SK-N-SH (cell line): ENCODE measurements at regions not wholly inside any gene's neighbourhood (a gene's known extent, or its start where the extent isn't known, plus 50 kb on each side); places are given as distances from the start of the nearest gene placed in this dataset.

ENCODE experiments used
- CTCF ChIA-PET: fragments of 300-600, 350-600 bp; formaldehyde crosslinking; extraction: SDS; loops from one replicate; lab custom pipeline; 2021; lab: Yijun Ruan, JAX
- POLR2A ChIA-PET: fragments of 350-600 bp; sonication (Branson Sonifier 250); formaldehyde crosslinking; extraction: SDS; loops from one replicate; lab custom pipeline; 2020; ENCODE audit warnings: antibody characterized with exemption, inconsistent platforms; lab: Yijun Ruan, JAX
- DNase-seq: peaks from one replicate; pipeline ENCODE4 v3.0.0; 2012
- H2AFZ ChIP-seq: fragments of 200-600 bp; sonication (generic); 2 replicates; pipeline ENCODE4 v1.8.1; 2016; ENCODE audit warnings: antibody characterized with exemption, mild to moderate bottlenecking, low read depth
- H3F3A ChIP-seq: fragments of 200-600 bp; sonication (generic); replicated peaks from 2 replicates; pipeline ENCODE3; 2016; ENCODE audit warnings: antibody characterized with exemption, mild to moderate bottlenecking; ENCODE audit not compliant: insufficient read depth
- H3K27ac ChIP-seq, 2 experiments: fragments of 200-500 bp in 1 of 2; fragments of 200-600 bp in 1 of 2; sonication (Bioruptor generic) in 1 of 2; sonication (generic), shearing (Covaris generic) in 1 of 2; 2 replicates each; pipeline versions ENCODE4 v1.5.1 to v1.6.1; 2014 to 2016; ENCODE audit warnings: low read depth in 2 of 2, inconsistent platforms in 1 of 2, low read length in 1 of 2, mild to moderate bottlenecking in 1 of 2, mixed read lengths in 1 of 2
- H3K27me3 ChIP-seq: fragments of 200-600 bp; sonication (generic), shearing (Covaris generic); 2 replicates; pipeline ENCODE4 v1.6.1; 2016; ENCODE audit warnings: mixed run types; ENCODE audit not compliant: insufficient read depth
- H3K36me3 ChIP-seq, 2 experiments: fragments of 200-500 bp in 1 of 2; fragments of 200-600 bp in 1 of 2; sonication (Bioruptor generic) in 1 of 2; sonication (generic) in 1 of 2; replicated peaks in 1 of 2; 2 replicates each; pipeline versions ENCODE3 to v1.5.1; 2014 to 2016; ENCODE audit warnings: low read length in 1 of 2, mild to moderate bottlenecking in 1 of 2; ENCODE audit not compliant: insufficient read depth in 2 of 2, control insufficient read depth in 1 of 2
- H3K4me1 ChIP-seq, 2 experiments: fragments of 200-500 bp in 1 of 2; fragments of 200-600 bp in 1 of 2; sonication (Bioruptor generic) in 1 of 2; sonication (generic), shearing (Covaris generic) in 1 of 2; 2 replicates each; pipeline versions ENCODE4 v1.5.1 to v1.6.1; 2014 to 2016; ENCODE audit warnings: low read depth in 1 of 2, low read length in 1 of 2, mixed run types in 1 of 2; ENCODE audit not compliant: insufficient read depth in 2 of 2, control insufficient read depth in 1 of 2
- H3K4me2 ChIP-seq: fragments of 200-600 bp; sonication (generic), shearing (Covaris generic); 2 replicates; pipeline ENCODE4 v1.6.1; 2017; ENCODE audit warnings: mixed run types
- H3K4me3 ChIP-seq, 2 experiments: fragments of 200-500 bp in 1 of 2; fragments of 200-600 bp in 1 of 2; sonication (Bioruptor generic) in 1 of 2; sonication (generic), shearing (Covaris generic) in 1 of 2; 2 replicates each; pipeline versions ENCODE4 v1.5.1 to v1.8.1; 2014 to 2016; ENCODE audit warnings: low read depth in 2 of 2, inconsistent platforms in 1 of 2, low read length in 1 of 2, mild to moderate bottlenecking in 1 of 2, mixed read lengths in 1 of 2, moderate library complexity in 1 of 2
- H3K79me2 ChIP-seq: fragments of 200-600 bp; sonication (generic); 2 replicates; pipeline ENCODE4 v1.8.1; 2017; ENCODE audit warnings: mild to moderate bottlenecking; ENCODE audit not compliant: insufficient read depth
- H3K9ac ChIP-seq: fragments of 200-600 bp; sonication (generic); 2 replicates; pipeline ENCODE4 v1.6.1; 2017; ENCODE audit warnings: mixed run types
- H3K9me2 ChIP-seq: fragments of 200-600 bp; sonication (generic); 2 replicates; pipeline ENCODE4 v1.6.1; 2017; ENCODE audit warnings: mixed run types
- H3K9me3 ChIP-seq: fragments of 200-600 bp; sonication (generic); 2 replicates; pipeline ENCODE4 v1.6.1; 2017; ENCODE audit warnings: mixed run types, mild to moderate bottlenecking, moderate library complexity
- H4K20me1 ChIP-seq: fragments of 200-600 bp; sonication (generic); 2 replicates; pipeline ENCODE4 v1.6.1; 2017; ENCODE audit warnings: mild to moderate bottlenecking, mixed run types; ENCODE audit not compliant: insufficient read depth
- CHD2 ChIP-seq: fragments of 150-350 bp; IDR thresholded peaks from 2 replicates; pipeline ENCODE4 v1.6.1; 2018; ENCODE audit warnings: low read length; ENCODE audit not compliant: partially characterized antibody
- EP300 ChIP-seq, 2 experiments: IDR thresholded peaks; 2 replicates each; pipeline versions ENCODE4 v1.4.0 to v1.6.1; 2012; ENCODE audit warnings: borderline replicate concordance in 1 of 2, low read depth in 1 of 2, low read length in 1 of 2
- FOSL2 ChIP-seq: IDR thresholded peaks from 2 replicates; pipeline ENCODE4 v1.4.0; 2012; ENCODE audit warnings: low read depth, mild to moderate bottlenecking, moderate library complexity, borderline replicate concordance
- FOXJ3 ChIP-seq: sonication (generic); formaldehyde crosslinking; IDR thresholded peaks from 2 replicates; pipeline ENCODE4 v1.5.1; 2020; ENCODE audit warnings: mild to moderate bottlenecking, missing genetic modification reagents
- FOXM1 ChIP-seq: IDR thresholded peaks from 2 replicates; pipeline ENCODE4 v1.4.0; 2012; ENCODE audit warnings: low read depth, mild to moderate bottlenecking
- GABPA ChIP-seq: IDR thresholded peaks from 2 replicates; pipeline ENCODE4 v1.4.0; 2012; ENCODE audit warnings: low read depth, mild to moderate bottlenecking
- JUND ChIP-seq: IDR thresholded peaks from 2 replicates; pipeline ENCODE4 v1.4.0; 2012
- MEF2A ChIP-seq: IDR thresholded peaks from 2 replicates; pipeline ENCODE4 v1.4.0; 2012; ENCODE audit warnings: low read depth, borderline replicate concordance
- MXI1 ChIP-seq: IDR thresholded peaks from 2 replicates; pipeline ENCODE4 v1.6.1; 2012; ENCODE audit warnings: mild to moderate bottlenecking, low read depth, low read length, improper control_type of control experiment
- RAD21 ChIP-seq: IDR thresholded peaks from 2 replicates; pipeline ENCODE4 v1.6.1; 2012; ENCODE audit warnings: mild to moderate bottlenecking, low read length
- RCOR1 ChIP-seq: fragments of 150-350 bp; IDR thresholded peaks from 2 replicates; pipeline ENCODE4 v1.6.1; 2017; ENCODE audit warnings: antibody characterized with exemption, low read length
- RXRA ChIP-seq: IDR thresholded peaks from 2 replicates; pipeline ENCODE4 v1.4.0; 2012; ENCODE audit warnings: low read depth, mild to moderate bottlenecking, borderline replicate concordance
- SIN3A ChIP-seq: IDR thresholded peaks from 2 replicates; pipeline ENCODE4 v1.6.1; 2012; ENCODE audit warnings: low read depth, mild to moderate bottlenecking, low read length, moderate library complexity, borderline replicate concordance
- TCF12 ChIP-seq: IDR thresholded peaks from 2 replicates; pipeline ENCODE4 v1.4.0; 2012
- WGBS: methylation state at CpG from one replicate; pipeline ENCODE4 v1.1.6; 2017; ENCODE audit warnings: low lambda C conversion rate; 5-methylcytosine and 5-hydroxymethylcytosine counted together
- TF ChIP-seq, protein P1 (sequence below): IDR thresholded peaks from 2 replicates; pipeline ENCODE4; 2012
- TF ChIP-seq, protein P2 (sequence below): fragments of 150-350 bp; IDR thresholded peaks from 2 replicates; pipeline ENCODE4 v1.6.1; 2017; ENCODE audit warnings: antibody characterized with exemption, low read length, low read depth, borderline replicate concordance
- TF ChIP-seq, protein P3 (sequence below): IDR thresholded peaks from 2 replicates; pipeline ENCODE4 v1.6.1; 2012; ENCODE audit warnings: mild to moderate bottlenecking, low read depth, low read length, moderate library complexity
- TF ChIP-seq, protein P4 (sequence below): fragments of 200-600 bp; sonication (generic); IDR thresholded peaks from 2 replicates; pipeline ENCODE4 v1.6.1; 2017; ENCODE audit warnings: antibody characterized with exemption, mild to moderate bottlenecking, moderate library complexity

DNA sequence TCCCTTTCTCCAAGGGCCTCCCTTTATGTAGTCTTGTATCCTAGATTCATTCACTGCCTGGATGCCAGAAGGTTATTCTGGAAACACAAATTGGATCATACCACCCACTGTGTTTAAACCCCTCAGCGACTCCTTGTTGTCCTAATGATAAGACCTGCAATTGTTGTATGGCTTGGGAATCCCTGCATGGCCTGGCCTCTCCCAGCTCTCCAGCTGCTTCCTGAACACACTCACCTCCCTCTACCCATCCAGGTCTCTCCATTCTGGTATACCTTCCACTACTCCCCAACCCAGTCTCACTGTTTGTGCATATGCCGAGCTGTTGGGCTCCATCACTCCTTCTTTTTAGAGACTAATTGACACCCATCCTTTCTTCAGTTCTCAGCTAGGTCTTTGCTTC lies 124.3 kb upstream of the ALX4 start:
- H3F3A ChIP-seq = no peaks in the 10 kb centered on the region
- no peaks in the 10 kb centered on the region for H3K79me2 ChIP-seq
- H3K4me1 ChIP-seq = no peaks in the 10 kb centered on the region
- H3K9me3 ChIP-seq = no peaks in the 10 kb centered on the region
- no peak overlapping the region for H3K9ac ChIP-seq
- no peak overlapping the region for H3K4me2 ChIP-seq
- H3K36me3 ChIP-seq = no peaks in the 10 kb centered on the region
- H3K4me3 ChIP-seq = no peak overlapping the region
- H3K27me3 ChIP-seq = peaks cover 12% of the 10 kb centered on the region
- CTCF ChIA-PET = no interaction called here
- POLR2A ChIA-PET = no interaction called here
- H4K20me1 ChIP-seq = no peaks in the 10 kb centered on the region
- TF ChIP-seq, protein P1, sequence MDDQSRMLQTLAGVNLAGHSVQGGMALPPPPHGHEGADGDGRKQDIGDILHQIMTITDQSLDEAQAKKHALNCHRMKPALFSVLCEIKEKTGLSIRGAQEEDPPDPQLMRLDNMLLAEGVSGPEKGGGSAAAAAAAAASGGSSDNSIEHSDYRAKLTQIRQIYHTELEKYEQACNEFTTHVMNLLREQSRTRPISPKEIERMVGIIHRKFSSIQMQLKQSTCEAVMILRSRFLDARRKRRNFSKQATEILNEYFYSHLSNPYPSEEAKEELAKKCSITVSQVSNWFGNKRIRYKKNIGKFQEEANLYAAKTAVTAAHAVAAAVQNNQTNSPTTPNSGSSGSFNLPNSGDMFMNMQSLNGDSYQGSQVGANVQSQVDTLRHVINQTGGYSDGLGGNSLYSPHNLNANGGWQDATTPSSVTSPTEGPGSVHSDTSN = no peak
- H3K9me2 ChIP-seq = no peaks in the 10 kb centered on the region
- no peak overlapping the region for H3K27ac ChIP-seq
- WGBS = 11% methylated on average over 2 of the region's 2 CpGs
- no peak overlapping the region for H2AFZ ChIP-seq
- no peak for DNase-seq

DNA sequence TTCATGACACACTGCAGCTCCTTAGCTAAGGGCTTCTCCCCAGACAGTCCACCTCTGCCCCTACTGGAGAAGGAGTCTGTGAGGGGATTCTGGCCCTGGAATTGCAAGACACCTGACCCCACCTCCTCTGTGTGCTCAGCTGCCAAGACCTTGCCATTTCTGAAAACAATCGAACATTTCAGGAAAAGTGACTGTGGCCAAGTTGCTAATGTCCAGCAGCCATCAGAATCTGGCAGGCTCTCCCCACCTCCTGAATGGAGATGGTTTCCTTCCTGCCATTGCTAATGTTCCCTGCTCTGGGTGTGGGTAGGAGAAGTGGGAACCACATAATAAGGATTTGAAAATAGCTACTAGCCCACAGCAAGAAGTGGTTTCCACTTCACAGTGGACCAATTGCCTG lies 127.2 kb upstream of the ALX4 start:
- no peaks in the 10 kb centered on the region for H3K79me2 ChIP-seq
- DNase-seq = no peak
- no peak overlapping the region for H3K9ac ChIP-seq
- H3K27ac ChIP-seq = no peak overlapping the region
- ChIA-PET CTCF (interaction anchor here (0.7 kb wide), 1 partner anchor 11 kb away, joined by 3 read pairs; no protein-coding TSS in a partner anchor), POLR2A (no interaction called here)
- H3K4me2 ChIP-seq = no peak overlapping the region
- peaks cover 12% of the 10 kb centered on the region; the same call in 1 of the 2 replicates for H3K27me3 ChIP-seq
- no peaks in the 10 kb centered on the region for H4K20me1 ChIP-seq
- H2AFZ ChIP-seq = no peak overlapping the region
- H3F3A ChIP-seq = no peaks in the 10 kb centered on the region
- H3K9me2 ChIP-seq = no peaks in the 10 kb centered on the region
- no peaks in the 10 kb centered on the region for H3K4me1 ChIP-seq
- TF ChIP-seq, protein P2, sequence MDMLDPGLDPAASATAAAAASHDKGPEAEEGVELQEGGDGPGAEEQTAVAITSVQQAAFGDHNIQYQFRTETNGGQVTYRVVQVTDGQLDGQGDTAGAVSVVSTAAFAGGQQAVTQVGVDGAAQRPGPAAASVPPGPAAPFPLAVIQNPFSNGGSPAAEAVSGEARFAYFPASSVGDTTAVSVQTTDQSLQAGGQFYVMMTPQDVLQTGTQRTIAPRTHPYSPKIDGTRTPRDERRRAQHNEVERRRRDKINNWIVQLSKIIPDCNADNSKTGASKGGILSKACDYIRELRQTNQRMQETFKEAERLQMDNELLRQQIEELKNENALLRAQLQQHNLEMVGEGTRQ = no peak
- TF ChIP-seq MXI1 (no peak), JUND (no peak), RXRA (no peak), CHD2 (no peak), MEF2A (no peak), SIN3A (no peak), TCF12 (no peak), GABPA (no peak), RCOR1 (no peak), RAD21 (no peak), FOSL2 (no peak), FOXM1 (no peak), FOXJ3 (CRISPR knock-in tag) (no peak), EP300 (IDR thresholded peaks at IDR 0.05; ENCODE audit: borderline replicate concordance in 1 of 2, low read depth in 1 of 2, low read length in 1 of 2) (no peak)
- TF ChIP-seq, protein P3, sequence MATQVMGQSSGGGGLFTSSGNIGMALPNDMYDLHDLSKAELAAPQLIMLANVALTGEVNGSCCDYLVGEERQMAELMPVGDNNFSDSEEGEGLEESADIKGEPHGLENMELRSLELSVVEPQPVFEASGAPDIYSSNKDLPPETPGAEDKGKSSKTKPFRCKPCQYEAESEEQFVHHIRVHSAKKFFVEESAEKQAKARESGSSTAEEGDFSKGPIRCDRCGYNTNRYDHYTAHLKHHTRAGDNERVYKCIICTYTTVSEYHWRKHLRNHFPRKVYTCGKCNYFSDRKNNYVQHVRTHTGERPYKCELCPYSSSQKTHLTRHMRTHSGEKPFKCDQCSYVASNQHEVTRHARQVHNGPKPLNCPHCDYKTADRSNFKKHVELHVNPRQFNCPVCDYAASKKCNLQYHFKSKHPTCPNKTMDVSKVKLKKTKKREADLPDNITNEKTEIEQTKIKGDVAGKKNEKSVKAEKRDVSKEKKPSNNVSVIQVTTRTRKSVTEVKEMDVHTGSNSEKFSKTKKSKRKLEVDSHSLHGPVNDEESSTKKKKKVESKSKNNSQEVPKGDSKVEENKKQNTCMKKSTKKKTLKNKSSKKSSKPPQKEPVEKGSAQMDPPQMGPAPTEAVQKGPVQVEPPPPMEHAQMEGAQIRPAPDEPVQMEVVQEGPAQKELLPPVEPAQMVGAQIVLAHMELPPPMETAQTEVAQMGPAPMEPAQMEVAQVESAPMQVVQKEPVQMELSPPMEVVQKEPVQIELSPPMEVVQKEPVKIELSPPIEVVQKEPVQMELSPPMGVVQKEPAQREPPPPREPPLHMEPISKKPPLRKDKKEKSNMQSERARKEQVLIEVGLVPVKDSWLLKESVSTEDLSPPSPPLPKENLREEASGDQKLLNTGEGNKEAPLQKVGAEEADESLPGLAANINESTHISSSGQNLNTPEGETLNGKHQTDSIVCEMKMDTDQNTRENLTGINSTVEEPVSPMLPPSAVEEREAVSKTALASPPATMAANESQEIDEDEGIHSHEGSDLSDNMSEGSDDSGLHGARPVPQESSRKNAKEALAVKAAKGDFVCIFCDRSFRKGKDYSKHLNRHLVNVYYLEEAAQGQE = no peak
- TF ChIP-seq, protein P4, sequence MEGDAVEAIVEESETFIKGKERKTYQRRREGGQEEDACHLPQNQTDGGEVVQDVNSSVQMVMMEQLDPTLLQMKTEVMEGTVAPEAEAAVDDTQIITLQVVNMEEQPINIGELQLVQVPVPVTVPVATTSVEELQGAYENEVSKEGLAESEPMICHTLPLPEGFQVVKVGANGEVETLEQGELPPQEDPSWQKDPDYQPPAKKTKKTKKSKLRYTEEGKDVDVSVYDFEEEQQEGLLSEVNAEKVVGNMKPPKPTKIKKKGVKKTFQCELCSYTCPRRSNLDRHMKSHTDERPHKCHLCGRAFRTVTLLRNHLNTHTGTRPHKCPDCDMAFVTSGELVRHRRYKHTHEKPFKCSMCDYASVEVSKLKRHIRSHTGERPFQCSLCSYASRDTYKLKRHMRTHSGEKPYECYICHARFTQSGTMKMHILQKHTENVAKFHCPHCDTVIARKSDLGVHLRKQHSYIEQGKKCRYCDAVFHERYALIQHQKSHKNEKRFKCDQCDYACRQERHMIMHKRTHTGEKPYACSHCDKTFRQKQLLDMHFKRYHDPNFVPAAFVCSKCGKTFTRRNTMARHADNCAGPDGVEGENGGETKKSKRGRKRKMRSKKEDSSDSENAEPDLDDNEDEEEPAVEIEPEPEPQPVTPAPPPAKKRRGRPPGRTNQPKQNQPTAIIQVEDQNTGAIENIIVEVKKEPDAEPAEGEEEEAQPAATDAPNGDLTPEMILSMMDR = no peak
- TF ChIP-seq, protein P1 = no peak
- TF ChIP-seq, all 33 proteins: peak for 0
- Histone ChIP-seq H3K4me3 (no peak overlapping the region), H3K9me3 (peaks cover 2% of the 10 kb centered on the region; the same call in 1 of the 2 replicates), H3K36me3 (no peaks in the 10 kb centered on the region)
- WGBS = 22% methylated on average over 1 of the region's 1 CpG
